SW480 (cell line): ENCODE measurements at regions not wholly inside any gene's neighbourhood (a gene's known extent, or its start where the extent isn't known, plus 50 kb on each side); places are given as distances from the start of the nearest gene placed in this dataset.

Experiments used
- DNase-seq: peaks from one replicate; pipeline ENCODE4 v3.0.0-alpha.2; 2016; ENCODE audit warnings: low spot score

DNA sequence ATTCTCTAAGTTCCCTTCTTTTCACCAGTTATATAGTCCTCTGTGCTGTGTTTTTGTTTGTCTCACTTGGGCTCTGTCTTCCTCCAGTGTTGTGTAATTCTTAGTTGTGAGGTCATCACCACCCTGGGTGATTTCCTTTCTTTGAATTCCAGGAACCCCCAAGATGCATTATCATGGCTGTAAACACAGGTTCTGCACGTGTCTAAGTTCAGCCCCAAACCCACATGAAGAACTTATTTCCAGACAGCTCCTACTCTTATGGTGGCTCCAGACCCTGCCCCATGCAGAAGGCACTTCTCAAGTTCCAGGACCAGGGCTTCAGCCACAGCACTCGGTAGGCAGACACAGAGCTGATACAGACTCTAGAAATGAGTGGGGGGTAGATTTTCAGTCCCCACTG is 560.5 kb downstream of the BCL11B start:
- DNase-seq, result no peak

DNA sequence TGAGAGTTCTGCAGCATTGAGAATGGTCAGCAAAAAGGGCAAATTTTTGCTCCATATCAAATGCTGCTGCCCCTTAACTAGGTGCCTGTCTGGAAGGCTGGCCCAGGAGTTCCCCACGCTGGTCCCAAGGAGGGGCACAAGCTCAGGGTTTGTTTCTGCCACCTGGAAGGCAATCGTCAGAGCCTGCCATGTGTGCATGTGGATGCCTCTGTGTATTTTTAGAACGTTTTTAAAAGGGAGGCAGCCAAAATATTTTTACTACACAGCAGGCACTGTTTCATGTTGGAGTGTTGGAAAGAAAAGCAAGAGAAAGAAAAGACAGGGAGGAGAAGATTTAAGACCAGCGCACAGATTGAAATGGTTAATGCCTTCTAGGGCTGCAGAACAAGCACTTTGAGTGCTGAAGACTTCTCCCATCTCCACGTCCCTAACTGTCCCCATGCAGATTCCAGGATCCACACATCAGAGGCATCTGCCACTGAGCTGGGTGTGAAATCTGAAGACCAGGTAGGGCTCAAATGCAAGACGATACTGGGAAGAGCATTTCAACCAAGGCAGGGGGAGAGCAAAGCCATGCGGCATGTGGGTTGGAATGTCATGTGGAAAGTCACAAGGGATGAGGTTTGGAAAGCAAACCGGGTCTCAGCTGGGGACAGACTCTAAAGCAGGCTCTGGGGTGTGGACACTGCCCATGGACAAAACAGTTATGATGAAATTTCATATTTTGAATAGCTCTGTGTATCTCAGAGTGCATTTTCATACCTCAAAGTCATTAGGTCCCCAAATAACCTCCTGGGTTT is 557.2 kb downstream of the BCL11B start:
- DNase-seq, result no peak

DNA sequence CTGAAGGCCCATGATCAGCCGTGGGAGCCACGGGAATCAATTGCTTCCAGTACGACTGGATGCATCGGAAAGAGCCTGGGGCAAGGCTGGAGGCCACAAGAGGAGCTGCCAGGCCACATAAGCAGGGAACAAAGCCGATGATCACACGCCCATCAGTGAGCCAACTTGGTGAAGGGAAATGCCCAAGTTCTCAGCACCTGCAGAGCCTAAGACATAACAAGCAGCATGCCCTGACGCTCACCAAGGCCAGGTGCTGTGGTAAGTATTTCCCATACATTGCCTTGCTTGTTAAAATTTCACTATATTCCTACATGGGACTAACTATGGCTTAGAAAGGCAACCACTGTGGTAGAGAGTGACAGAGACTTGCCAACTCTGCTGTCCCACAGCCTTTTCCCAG is 555.9 kb downstream of the BCL11B start:
- DNase-seq, result no peak

DNA sequence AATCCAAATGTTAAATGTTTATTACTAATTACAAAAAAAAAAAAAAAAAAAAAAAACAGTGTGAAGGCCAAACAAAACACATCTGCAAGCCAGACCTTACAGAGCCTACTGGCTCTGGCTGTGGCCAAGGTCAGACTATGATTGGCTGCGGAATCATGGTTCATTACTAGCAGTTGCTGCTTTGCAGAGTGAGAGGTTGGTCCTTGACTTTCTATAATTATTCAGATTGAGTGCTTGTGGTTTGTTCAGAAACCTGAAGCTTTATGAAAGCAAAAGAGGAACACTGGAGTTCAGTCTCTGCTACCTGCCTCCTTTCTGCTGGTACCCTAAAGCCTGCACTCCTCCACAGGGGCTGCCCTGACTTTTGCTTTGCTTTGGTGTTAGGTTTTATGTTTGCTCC is 550.9 kb downstream of the BCL11B start:
- DNase-seq, result no peak

GRCh38 chr14:98724734-98725133 is 547.3 kb downstream of the BCL11B start:
- DNase-seq, result no peak

DNA sequence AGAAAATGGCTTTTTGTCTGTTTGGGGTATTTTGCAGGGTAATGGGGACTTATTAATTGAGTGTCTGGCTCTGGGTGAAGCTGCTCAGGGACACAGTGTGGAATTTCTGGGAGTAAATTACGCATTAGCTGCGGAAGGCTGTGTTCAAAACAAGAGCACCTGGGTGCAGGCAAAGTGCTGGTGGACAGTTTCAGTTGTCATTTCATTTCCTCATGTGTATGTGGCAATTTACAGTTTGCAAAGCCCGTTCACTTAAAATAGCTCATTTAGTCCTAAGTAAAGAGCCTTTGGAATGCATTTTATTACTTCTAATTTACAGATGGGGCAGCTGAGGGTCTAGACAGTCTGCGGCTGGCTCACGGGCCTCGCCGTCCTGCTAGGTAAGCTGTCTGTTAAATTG is 546.8 kb downstream of the BCL11B start:
- DNase-seq, result no peak

DNA sequence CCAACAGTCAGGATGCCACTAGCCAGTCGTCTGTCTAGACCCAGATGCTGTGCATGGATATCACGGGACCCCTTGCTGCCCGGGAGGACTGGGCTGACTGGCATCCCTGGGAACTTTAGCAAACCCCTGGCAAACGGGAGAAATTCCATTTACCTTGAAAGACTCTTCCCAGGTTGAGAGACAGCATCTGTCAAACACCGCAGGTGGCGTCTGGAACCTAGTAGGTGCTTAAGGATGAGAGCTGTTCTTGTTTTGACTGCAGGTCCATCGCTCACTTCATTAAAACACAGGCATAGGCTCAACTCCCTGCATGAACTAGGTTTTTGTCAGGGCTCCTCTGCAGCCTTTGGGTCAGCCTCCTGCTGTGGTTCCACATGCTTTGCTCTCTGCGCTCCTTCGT is 546.3 kb downstream of the BCL11B start:
- DNase-seq, result no peak

DNA sequence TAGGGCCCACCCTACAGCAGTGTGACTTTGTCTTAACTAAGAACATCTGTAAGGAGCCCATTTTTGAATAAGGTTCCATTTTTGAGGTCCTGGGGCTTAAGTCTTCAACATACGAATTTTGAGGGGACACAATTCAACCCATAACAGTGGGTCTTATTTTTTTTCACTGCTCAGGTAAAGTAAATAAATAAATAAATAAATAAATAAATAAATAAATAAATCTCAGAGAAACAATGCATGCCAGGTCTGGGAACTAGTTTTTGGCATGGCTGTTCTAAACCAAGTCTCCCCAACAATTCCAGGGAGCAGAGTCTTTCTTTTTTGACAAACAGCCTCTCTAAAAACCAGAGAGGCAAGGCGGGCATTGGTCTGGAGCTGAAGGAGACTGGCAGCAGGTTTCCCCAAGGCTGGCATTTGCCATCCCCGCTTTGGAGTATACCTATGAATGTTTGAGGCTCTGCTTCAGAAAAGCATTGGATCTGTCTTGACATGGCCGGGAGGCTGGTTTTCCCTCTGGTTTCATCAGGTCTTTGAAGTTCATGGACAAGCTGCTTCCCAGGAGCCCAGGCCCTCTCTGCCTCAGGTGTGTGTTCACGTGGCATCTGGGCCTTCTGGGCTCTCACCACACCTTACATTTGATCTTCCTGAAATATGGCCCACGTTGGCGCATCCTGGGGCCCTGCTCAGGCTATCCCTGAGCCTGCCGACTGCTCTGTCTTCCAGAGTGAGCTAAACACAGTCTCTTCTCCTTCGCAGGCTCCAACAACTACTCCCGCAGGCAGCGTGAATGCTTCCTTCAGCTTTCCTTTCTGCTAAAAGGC is 545.2 kb downstream of the BCL11B start:
- no peak for DNase-seq

DNA sequence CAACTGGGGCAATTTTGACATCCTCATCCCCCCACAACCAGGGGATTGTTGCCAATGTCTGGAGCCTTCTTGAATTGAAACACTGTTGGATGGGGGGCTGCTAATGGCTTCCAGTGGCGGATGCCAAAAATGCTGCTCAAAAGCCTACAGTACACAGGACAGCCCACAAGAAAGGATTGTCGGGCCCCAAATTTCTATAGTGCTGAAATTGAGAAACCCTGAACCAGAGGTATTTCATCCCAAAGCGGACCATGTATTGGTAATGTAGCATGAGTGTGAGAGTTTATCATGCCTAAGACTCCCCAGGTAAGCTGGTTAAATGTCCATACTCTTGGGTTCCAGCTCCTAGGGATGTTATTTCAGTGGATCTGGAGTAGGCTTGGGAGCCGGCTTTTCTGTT is 544.0 kb downstream of the BCL11B start:
- no peak for DNase-seq

DNA sequence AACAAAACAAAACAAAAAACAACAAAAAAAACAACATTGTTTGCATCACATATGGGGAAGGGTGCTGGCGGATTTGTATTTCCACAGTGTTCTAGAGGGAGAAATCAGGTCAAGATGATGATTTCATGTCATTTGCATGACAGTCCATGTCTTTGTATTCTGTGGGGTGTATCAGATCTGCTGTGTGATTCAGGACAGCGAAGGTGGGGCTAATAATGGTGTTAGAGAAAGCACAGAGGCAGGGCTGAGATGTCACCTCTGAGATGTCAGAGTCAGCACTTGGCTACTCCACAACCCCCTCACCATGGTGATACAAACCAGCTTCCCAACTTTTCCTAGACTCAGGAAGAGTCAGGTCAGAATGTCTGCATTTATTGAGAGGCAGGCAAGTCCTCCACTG is 543.2 kb downstream of the BCL11B start:
- no peak for DNase-seq

DNA sequence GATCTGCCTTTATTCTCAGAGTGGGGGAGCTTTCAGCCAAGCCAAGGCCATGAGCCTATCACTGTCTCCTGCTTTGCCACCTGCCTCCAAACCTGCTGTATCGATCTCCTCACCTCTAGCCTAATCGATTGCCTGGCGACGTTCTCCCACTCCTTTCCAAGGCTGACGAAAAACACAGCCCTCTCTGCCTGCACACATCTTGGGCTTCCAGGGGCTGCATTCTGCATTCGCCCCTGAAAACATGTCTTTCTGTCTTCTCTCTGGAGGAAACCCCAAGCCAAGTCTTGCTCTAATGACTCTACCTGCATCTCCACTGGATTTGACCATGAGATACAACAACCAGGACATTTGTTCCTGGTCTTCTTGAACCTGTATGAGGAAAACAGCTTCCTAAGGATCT is 540.7 kb downstream of the BCL11B start:
- DNase-seq, result no peak

DNA sequence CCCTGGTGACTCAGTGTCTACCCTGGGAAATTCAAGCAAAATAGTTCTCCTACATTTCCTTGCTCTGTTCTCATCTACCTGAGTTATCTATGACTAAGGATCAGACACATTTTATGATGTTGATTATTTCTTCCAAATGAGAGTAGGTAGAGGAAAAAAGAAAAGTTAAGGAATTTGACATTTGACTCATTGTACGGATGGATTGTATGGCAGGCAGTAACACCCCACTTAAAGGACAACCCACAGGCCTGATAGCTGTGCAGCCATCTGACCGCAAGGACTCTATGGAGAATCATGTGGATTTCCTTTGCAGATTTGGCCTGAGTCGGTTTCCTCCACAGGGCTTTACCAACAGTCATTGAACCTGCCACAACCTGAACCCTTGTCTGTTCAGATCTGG is 540.3 kb downstream of the BCL11B start:
- DNase-seq, result no peak

GRCh38 chr14:98733536-98733935 is 538.5 kb downstream of the BCL11B start:
- no peak for DNase-seq

- no peak for DNase-seq
Observed at GRCh38 chr14:98736701-98737338, 535.2 kb downstream of the BCL11B start.

DNA sequence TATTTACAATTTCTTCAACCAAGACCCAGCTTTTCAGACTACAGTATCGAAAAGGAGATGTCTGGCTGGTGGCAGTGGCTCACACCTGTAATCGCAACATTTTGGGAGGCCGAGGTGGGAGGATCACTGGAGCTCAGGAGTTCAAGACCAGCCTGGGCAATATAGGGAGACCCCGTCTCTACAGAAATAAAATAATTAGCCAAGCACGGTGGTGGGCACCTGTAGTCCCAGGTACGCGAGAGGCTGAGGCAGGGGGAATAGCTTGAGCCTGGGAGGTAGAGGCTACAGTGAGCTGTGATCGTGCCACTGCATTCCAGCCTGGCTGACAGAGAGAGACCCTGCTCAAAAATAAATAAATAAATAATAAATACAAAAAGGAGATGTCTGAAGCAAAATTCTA is 530.5 kb downstream of the BCL11B start:
- DNase-seq, result no peak

DNA sequence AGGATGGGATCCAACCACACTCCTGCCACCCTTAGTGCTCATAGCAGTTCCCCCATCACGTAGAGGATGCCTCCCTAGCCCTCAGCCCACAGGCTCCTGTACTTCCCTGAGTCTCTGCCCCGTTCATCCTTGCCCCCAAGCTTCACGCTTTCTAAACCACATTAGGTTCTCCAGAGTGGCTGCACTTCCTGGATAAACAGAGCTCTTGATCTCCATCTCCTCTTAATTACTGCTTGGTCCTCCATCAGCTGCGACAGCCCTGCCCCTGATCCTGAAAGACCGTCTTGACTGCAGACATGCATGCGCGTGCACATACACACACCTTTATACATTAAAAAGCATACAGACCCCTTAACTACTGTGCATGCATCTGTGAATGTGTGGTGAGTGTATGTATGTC is 530.0 kb downstream of the BCL11B start:
- DNase-seq, result no peak

DNA sequence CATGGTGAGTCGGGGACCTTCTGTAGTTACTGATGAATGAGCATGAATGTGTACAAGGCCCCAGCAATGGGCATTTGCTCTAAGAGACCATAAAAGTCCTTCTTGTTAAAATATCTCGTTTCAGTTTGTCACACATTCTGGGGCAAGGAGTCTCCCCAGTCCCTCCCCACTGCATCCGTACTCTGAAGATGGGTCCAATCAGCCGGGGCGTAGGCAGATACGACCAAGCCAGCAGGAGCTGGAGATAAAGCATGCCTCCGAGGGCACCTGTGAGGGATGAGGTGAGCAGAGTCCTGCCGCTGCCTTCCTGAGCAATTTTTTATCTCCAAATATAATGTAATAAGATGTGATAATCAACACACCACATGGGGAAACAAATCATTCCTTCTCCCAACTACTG is 528.5 kb downstream of the BCL11B start:
- no peak for DNase-seq

DNA sequence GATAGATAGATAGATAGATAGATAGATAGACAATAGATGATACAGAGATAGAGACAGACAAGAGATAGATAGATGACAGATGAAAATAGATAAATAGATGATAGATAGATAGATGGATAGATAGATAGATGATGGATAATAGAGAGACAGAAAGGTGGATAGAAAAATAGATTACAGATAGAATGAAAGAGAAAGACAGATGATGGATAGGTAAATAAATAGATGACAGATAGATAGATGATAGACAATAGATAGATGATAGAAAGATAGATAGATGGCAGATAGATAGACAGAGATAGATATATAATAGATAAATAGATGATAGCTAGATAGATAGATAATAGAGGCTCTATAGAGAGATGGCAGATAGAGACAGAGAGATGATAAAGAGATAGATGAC is 523.0 kb downstream of the BCL11B start:
- DNase-seq, result no peak

DNA sequence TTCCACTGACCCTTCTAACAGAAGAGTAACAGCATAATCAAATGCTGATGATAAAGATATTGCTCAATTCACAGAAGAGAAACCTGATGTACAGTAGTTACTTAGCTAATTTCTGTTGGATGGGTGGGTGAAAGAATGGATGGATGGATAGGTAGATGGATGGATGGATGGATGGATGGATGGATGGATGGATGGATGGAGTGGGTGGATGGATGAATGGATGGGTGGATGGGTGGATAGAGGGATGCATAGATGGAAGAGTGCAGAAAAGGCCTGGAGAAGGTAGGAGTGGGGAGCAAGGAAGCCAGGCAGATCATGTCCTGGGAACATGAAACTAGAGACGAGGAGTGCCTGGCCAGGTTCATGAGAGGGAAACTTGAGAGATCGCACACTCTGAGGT is 520.9 kb downstream of the BCL11B start:
- no peak for DNase-seq

DNA sequence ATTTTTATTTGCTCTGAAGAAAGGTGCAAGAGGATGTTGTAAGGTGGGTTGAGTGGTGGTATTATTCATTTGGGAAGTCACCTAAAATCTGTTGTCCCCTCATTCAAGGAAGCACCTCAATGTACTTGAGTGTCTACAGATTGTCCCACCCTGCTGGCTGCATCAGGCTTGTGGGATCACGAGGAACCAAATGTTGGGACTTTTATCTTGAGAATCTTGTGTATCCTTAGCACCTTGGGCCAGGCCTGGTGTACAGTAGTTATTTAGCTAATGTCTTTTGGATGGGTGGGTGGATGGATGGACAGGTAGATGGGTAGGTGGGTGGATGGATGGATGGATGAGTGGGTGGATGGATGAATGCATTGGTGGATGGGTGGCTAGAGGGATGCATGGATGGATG is 519.3 kb downstream of the BCL11B start:
- DNase-seq, result no peak

DNA sequence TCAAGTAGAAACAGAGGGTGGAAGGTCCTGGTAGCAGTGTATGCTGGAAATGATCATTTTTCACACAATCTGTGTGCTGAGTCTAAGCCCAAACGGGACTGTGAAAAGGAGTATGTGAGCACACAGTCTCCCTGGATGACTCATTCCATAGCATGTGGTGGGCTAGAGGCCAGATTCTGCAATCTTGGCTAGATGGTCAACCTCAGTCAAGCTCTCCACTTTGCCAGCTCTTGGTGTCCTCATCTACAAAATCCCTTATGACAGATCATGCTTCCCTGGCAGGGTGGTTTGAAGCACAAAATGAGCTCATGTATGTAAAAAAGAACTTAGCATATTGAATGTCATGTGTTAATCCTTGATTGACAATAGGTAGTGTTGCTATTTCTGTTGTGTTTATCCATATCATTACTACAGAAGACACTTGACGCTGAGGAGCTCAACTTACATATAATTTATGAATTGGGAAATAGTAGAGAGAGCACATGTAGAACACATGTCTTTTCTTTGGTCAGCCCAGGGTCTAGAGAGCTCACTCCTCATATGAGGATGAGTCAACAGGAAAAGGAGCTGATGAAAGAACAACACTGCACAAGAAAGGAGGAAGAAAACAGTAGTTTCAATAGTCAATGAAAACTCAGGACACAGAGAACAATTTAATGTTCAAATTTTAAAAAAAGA is 517.5 kb downstream of the BCL11B start:
- no peak for DNase-seq

DNA sequence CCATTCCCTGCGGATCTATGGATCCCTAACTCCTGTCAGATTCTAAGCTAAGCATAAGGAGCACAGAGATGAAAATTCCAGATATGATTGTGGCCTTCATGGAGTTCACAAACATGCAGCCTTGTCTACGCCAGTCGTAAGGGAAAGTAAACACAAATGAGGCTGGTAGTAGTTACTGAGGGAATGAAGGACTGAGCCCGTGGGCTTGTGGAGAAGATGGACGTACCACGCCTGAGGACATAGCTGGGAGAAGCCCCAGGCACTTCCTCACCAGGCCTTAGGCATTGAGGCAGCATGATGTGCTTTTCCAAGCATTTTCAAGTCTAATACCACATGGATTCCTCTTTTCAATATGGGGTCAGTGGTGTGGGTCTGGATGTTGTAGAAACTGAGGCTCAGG is 515.2 kb downstream of the BCL11B start:
- DNase-seq, result no peak

- no peak for DNase-seq
Observed at GRCh38 chr14:98758440-98758839, 513.6 kb downstream of the BCL11B start.
